ENCODE measurements at regions not wholly inside any gene's neighbourhood (a gene's known extent, or its start where the extent isn't known, plus 50 kb on each side); places are given as distances from the start of the nearest gene placed in this dataset.

DNA sequence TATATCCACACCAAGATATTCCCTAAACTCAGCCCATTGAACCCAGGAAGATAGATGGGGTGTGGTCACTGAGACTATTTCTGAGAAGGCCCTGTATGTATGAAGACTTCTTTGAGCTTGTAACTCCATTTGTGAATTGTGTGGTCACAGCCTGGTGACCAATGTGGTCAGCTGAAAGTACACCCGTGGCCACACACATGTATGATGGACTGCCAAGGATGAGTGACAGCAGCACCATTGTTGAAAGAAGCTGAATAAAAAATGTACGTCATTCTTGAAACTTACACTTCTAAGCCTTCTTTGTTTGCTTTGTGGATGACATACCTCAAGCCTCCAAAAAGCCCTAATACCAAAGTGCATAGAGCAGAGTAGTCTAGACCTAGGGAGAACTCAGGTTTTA is 581.4 kb downstream of the RAB28 start:
- DNase-seq (ENCODE audit: low read depth): no peak
- TF ChIP-seq, protein P1, sequence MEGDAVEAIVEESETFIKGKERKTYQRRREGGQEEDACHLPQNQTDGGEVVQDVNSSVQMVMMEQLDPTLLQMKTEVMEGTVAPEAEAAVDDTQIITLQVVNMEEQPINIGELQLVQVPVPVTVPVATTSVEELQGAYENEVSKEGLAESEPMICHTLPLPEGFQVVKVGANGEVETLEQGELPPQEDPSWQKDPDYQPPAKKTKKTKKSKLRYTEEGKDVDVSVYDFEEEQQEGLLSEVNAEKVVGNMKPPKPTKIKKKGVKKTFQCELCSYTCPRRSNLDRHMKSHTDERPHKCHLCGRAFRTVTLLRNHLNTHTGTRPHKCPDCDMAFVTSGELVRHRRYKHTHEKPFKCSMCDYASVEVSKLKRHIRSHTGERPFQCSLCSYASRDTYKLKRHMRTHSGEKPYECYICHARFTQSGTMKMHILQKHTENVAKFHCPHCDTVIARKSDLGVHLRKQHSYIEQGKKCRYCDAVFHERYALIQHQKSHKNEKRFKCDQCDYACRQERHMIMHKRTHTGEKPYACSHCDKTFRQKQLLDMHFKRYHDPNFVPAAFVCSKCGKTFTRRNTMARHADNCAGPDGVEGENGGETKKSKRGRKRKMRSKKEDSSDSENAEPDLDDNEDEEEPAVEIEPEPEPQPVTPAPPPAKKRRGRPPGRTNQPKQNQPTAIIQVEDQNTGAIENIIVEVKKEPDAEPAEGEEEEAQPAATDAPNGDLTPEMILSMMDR (conservative IDR thresholded peaks at IDR 0.05; ENCODE audit: low read depth, low read length): no peak
- no peak overlapping the region for H3K4me3 ChIP-seq (ENCODE audit: low read depth, low read length)

DNA sequence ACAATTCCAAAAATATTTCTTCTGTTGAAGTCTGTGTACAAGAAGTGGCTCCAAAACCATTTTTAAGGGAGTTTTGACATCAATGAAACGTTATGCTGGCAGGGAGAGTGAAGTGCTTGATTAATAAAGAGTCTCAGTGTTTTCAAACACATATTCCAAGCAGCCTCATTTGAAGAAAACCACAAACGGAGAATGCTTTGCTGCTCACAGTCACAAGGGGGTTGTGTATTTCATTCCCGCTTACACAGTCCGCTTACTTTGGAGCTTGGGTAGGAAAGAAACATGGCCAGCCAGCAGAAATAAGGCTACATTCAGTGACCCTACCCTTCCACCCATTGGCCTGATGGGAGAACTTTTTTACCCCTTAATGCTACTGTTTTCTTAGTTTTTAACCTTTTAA is 586.2 kb downstream of the RAB28 start:
- DNase-seq (ENCODE audit: low read depth): no peak
- H3K4me3 ChIP-seq (ENCODE audit: low read depth, low read length): no peak overlapping the region
- TF ChIP-seq, protein P1 (conservative IDR thresholded peaks at IDR 0.05; ENCODE audit: low read depth, low read length): no peak

- no peak overlapping the region for H3K4me3 ChIP-seq (ENCODE audit: low read depth, low read length)
- TF ChIP-seq, protein P1 (conservative IDR thresholded peaks at IDR 0.05; ENCODE audit: low read depth, low read length): no peak
- no peak for DNase-seq (ENCODE audit: low read depth)
These were observed 590.1 kb downstream of the RAB28 start for GRCh38 chr4:12894062-12894461.

GRCh38 chr4:12889054-12889453 is 595.1 kb downstream of the RAB28 start:
- no peak for DNase-seq (ENCODE audit: low read depth)
- TF ChIP-seq, protein P1 (conservative IDR thresholded peaks at IDR 0.05; ENCODE audit: low read depth, low read length): no peak
- no peak overlapping the region for H3K4me3 ChIP-seq (ENCODE audit: low read depth, low read length)

GRCh38 chr4:12884846-12885796 is 599.0 kb downstream of the RAB28 start:
- no peak overlapping the region for H3K4me3 ChIP-seq (ENCODE audit: low read depth, low read length)
- DNase-seq (ENCODE audit: low read depth): no peak
- TF ChIP-seq, protein P1 (conservative IDR thresholded peaks at IDR 0.05; ENCODE audit: low read depth, low read length): no peak

GRCh38 chr4:12881945-12882584 is 602.1 kb downstream of the RAB28 start:
- DNase-seq (ENCODE audit: low read depth): no peak
- TF ChIP-seq, protein P1 (conservative IDR thresholded peaks at IDR 0.05; ENCODE audit: low read depth, low read length): no peak

More at GRCh38 chr4:12881945-12882584, 602.1 kb downstream of the RAB28 start:
- H3K4me3 ChIP-seq (ENCODE audit: low read depth, low read length): no peak overlapping the region
